AG04449 (cell line): ENCODE measurements at regions not wholly inside any gene's neighbourhood (a gene's known extent, or its start where the extent isn't known, plus 50 kb on each side); places are given as distances from the start of the nearest gene placed in this dataset.

Experiments
- CTCF ChIA-PET: fragments of 350-600 bp; formaldehyde crosslinking; extraction: SDS; loops from one replicate; lab custom pipeline; 2021; ENCODE audit warnings: antibody characterized with exemption; lab: Yijun Ruan, JAX
- POLR2A ChIA-PET: fragments of 400-600, 350-600 bp; formaldehyde crosslinking; extraction: SDS; loops from one replicate; lab custom pipeline; 2020; ENCODE audit warnings: antibody characterized with exemption, inconsistent platforms; lab: Yijun Ruan, JAX
- DNase-seq: peaks from one replicate; pipeline ENCODE4 v3.0.0-alpha.2; 2010; ENCODE audit warnings: low read depth, low spot score
- H3K4me3 ChIP-seq: 2 replicates; pipeline ENCODE4 v1.5.1; 2011; ENCODE audit warnings: low read depth, mild to moderate bottlenecking, control low read depth, low read length
- CTCF ChIP-seq: IDR thresholded peaks from one replicate; pipeline ENCODE4 v1.5.1; 2011; ENCODE audit warnings: mild to moderate bottlenecking, moderate library complexity, low read length, control low read depth, inconsistent platforms; ENCODE audit not compliant: insufficient read depth; ENCODE audit errors: missing control alignments

GRCh38 chr2:146349334-146349733 lies 1495.5 kb upstream of the ACVR2A start:
- H3K4me3 ChIP-seq, result no peak overlapping the region
- ChIA-PET CTCF (no interaction called here), POLR2A (no interaction called here)
- DNase-seq, result no peak
- no peak for TF ChIP-seq CTCF

- CTCF ChIA-PET, result no interaction called here
- POLR2A ChIA-PET, result no interaction called here
- peak; percentile 23 for DNase-seq
- H3K4me3 ChIP-seq, result no peak overlapping the region
- no peak for TF ChIP-seq CTCF
Measured at GRCh38 chr2:146324951-146325350, 1519.9 kb upstream of the ACVR2A start.

GRCh38 chr2:146323564-146323963 lies 1521.3 kb upstream of the ACVR2A start:
- H3K4me3 ChIP-seq, result no peak overlapping the region
- ChIA-PET POLR2A (no interaction called here), CTCF (no interaction called here)
- no peak for TF ChIP-seq CTCF
- no peak for DNase-seq

- no peak for DNase-seq
- ChIA-PET POLR2A (no interaction called here), CTCF (no interaction called here)
- no peak overlapping the region for H3K4me3 ChIP-seq
- TF ChIP-seq CTCF, result no peak
Measured at GRCh38 chr2:146321175-146321574, 1523.7 kb upstream of the ACVR2A start.

GRCh38 chr2:146317959-146318358 lies 1526.9 kb upstream of the ACVR2A start:
- peak; percentile 46 for DNase-seq
- H3K4me3 ChIP-seq, result no peak overlapping the region
- ChIA-PET POLR2A (no interaction called here), CTCF (interaction anchor here (0.9 kb wide), 1 partner anchor 343 kb away, joined by 3 read pairs; no protein-coding TSS in a partner anchor)
- no peak for TF ChIP-seq CTCF

- DNase-seq, result no peak
- no peak for TF ChIP-seq CTCF
- CTCF ChIA-PET, result interaction anchor here (0.7 to 2.3 kb wide), 9 partner anchors 8 to 560 kb away, joined by 3 to 8 read pairs (median 3); no protein-coding TSS in a partner anchor
- POLR2A ChIA-PET, result no interaction called here
- H3K4me3 ChIP-seq, result no peak overlapping the region
Measured at GRCh38 chr2:146312899-146313298, 1531.9 kb upstream of the ACVR2A start.
